ENCODE measurements at regions not wholly inside any gene's neighbourhood (a gene's known extent, or its start where the extent isn't known, plus 50 kb on each side); places are given as distances from the start of the nearest gene placed in this dataset.
"Not testable (repeated sequence)": the region's sequence is repeated elsewhere in the genome, so short reads cannot be mapped to it uniquely, and the experiment has no call there.

GRCh38 chrX:82528525-82528924 lies 979.6 kb upstream of the POU3F4 start:
- DNase-seq (ENCODE audit: low read depth): no peak
- no peak for TF ChIP-seq CTCF (IDR thresholded peaks at IDR 0.05; ENCODE audit: insufficient read depth, low read depth, low read length)
- CTCF ChIA-PET: no interaction called here
- Histone ChIP-seq H3K4me3 (ENCODE audit: low read depth, low read length) (no peak overlapping the region), H3K27me3 (ENCODE audit: control insufficient read depth, insufficient read depth, low read length) (no peaks in the 10 kb centered on the region), H3K36me3 (ENCODE audit: control insufficient read depth, insufficient read depth, low read length) (no peaks in the 10 kb centered on the region)
- POLR2A ChIA-PET: no interaction called here

- TF ChIP-seq CTCF (IDR thresholded peaks at IDR 0.05; ENCODE audit: insufficient read depth, low read depth, low read length): no peak
- ChIA-PET POLR2A (no interaction called here), CTCF (no interaction called here)
- no peak for DNase-seq (ENCODE audit: low read depth)
- H3K27me3 ChIP-seq (ENCODE audit: control insufficient read depth, insufficient read depth, low read length): no peaks in the 10 kb centered on the region
- no peak overlapping the region for H3K4me3 ChIP-seq (ENCODE audit: low read depth, low read length)
- no peaks in the 10 kb centered on the region for H3K36me3 ChIP-seq (ENCODE audit: control insufficient read depth, insufficient read depth, low read length)
Measured at GRCh38 chrX:82534086-82534597, 973.9 kb upstream of the POU3F4 start.

GRCh38 chrX:82537205-82537604 lies 970.9 kb upstream of the POU3F4 start:
- POLR2A ChIA-PET; H3K27me3 ChIP-seq (ENCODE audit: control insufficient read depth, insufficient read depth, low read length); DNase-seq (ENCODE audit: low read depth); CTCF ChIA-PET; H3K4me3 ChIP-seq (ENCODE audit: low read depth, low read length); H3K36me3 ChIP-seq (ENCODE audit: control insufficient read depth, insufficient read depth, low read length): not testable (repeated sequence)

GRCh38 chrX:82541822-82542221 lies 966.3 kb upstream of the POU3F4 start:
- no peaks in the 10 kb centered on the region for H3K27me3 ChIP-seq (ENCODE audit: control insufficient read depth, insufficient read depth, low read length)
- no peaks in the 10 kb centered on the region for H3K36me3 ChIP-seq (ENCODE audit: control insufficient read depth, insufficient read depth, low read length)
- TF ChIP-seq CTCF (IDR thresholded peaks at IDR 0.05; ENCODE audit: insufficient read depth, low read depth, low read length): no peak
- no peak for DNase-seq (ENCODE audit: low read depth)
- ChIA-PET POLR2A (no interaction called here), CTCF (no interaction called here)
- no peak overlapping the region for H3K4me3 ChIP-seq (ENCODE audit: low read depth, low read length)

GRCh38 chrX:82552201-82552600 lies 955.9 kb upstream of the POU3F4 start:
- POLR2A ChIA-PET; H3K27me3 ChIP-seq (ENCODE audit: control insufficient read depth, insufficient read depth, low read length); H3K4me3 ChIP-seq (ENCODE audit: low read depth, low read length); CTCF ChIA-PET; DNase-seq (ENCODE audit: low read depth); H3K36me3 ChIP-seq (ENCODE audit: control insufficient read depth, insufficient read depth, low read length): not testable (repeated sequence)

GRCh38 chrX:82556588-82556987 lies 951.5 kb upstream of the POU3F4 start:
- Histone ChIP-seq H3K27me3 (ENCODE audit: control insufficient read depth, insufficient read depth, low read length) (no peaks in the 10 kb centered on the region), H3K36me3 (ENCODE audit: control insufficient read depth, insufficient read depth, low read length) (no peaks in the 10 kb centered on the region), H3K4me3 (ENCODE audit: low read depth, low read length) (no peak overlapping the region)
- DNase-seq (ENCODE audit: low read depth): no peak
- ChIA-PET CTCF (no interaction called here), POLR2A (no interaction called here)
- TF ChIP-seq CTCF (IDR thresholded peaks at IDR 0.05; ENCODE audit: insufficient read depth, low read depth, low read length): no peak

Data from BJ (cell line).